HG03521 (cell line): ENCODE measurements at regions not wholly inside any gene's neighbourhood (a gene's known extent, or its start where the extent isn't known, plus 50 kb on each side); places are given as distances from the start of the nearest gene placed in this dataset.
"Not testable (repeated sequence)": the region's sequence is repeated elsewhere in the genome, so short reads cannot be mapped to it uniquely, and the experiment has no call there.

Experiments used
- ATAC-seq: cut with Tn5 transposase; IDR thresholded peaks from one replicate; pipeline ENCODE4 v1.9.1; 2021; ENCODE audit warnings: mild to moderate bottlenecking, moderate library complexity; ENCODE audit not compliant: unreplicated experiment

DNA sequence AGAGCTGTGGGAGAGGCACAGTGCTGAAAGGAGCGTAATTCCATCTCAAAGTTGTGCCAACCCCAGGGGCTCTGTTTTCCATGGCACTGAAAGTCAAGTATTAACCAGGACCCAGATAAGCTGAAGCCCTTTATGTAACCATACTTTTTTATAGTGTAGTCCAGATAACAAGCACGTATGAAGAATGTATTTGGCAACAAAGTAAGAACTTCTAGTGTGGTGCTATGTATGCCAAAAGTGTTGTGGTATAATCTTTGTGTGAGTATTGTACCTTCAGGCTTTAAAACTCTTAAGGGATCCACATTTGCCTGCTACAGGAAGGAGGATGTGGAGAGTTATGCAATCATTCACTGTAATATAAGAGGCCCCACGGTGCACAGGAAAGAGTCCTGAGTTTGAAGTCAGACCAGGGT, 129.4 kb downstream of the IBTK start:
- no peak for ATAC-seq

DNA sequence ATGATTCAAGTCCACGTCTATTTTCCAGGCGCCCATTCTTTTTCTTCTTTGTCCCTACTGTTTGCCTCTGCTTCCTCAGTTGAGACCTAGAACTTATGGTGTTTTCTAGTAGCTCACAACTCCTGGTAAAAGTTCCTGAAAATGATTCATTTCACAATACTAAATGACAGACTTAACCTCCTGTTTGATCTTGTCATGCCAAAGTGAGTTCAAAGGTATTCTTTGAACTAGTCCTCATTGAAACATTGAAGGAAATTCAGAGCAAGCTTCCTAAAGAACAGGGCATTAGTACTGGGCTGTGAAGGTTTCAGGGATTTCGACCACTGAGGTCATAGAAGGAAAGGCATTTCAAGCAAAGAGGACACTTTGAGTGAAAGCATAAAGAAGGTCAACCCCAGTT, 132.8 kb downstream of the IBTK start:
- no peak for ATAC-seq

DNA sequence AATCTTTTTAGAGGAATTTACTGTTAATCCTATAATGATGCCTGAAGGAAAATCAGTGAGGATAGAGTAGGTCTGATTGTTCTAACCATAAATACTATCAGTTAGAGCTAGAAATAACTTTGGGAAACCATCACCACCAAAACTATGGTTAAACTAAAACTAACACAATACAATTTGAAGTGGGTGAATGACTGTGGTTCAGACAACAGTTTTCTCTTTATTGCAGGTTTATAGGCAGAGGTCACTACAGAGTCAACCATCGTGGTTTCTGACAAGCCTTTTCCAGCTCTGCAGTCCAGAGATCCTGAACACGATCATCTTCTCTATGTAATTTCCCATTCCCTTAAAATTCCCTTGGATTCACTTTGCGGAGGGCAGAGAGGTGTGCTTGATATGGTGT, 134.3 kb downstream of the IBTK start:
- no peak for ATAC-seq

DNA sequence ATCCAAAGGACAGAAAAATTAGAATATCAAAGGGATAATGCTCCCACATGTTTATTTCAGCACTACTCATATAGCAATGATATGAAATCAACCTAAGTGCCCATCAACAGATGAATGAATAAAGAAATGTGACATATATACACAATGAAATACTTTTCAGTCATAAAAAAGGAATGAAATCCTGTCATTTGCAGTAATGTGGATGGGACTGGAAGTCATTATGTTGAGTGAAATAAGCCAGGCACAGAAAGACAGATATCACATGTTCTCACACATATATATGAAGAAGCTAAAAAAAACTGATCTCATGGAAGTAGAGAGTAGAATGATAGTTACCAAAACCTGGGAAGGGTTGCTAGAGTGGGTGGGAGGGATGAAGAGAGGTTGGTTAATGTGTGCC, 135.7 kb downstream of the IBTK start:
- ATAC-seq, result no peak

DNA sequence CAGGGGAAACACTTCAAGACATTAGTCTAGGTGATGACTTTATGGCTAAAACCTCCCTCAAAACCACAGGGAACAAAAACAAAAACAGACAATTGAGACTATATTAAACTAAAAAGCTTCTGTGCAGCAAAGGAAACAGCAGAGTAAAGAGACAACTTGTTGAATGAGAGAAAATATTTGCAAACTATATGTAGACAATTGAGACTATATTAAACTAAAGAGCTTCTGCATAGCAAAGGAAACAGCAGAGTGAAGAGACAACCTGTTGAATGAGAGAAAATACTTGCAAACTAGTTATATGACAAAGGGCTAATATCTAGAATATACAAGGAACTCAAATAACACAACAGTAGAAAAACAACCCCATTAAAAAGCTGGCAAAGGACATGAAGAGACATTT, 136.4 kb downstream of the IBTK start:
- ATAC-seq, result no peak

DNA sequence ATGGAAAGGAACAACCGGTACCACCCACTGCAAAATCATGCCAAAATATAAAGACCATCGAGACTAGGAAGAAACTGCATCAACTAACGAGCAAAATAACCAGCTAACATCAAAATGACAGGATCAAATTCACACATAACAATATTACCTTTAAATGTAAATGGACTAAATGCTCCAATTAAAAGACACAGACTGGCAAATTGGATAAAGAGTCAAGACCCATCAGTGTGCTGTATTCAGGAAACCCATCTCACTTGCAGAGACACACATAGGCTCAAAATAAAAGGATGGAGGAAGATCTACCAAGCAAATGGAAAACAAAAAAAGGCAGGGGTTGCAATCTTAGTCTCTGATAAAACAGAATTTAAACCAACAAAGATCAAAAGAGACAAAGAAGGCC, 144.4 kb downstream of the IBTK start:
- ATAC-seq, result not testable (repeated sequence)

DNA sequence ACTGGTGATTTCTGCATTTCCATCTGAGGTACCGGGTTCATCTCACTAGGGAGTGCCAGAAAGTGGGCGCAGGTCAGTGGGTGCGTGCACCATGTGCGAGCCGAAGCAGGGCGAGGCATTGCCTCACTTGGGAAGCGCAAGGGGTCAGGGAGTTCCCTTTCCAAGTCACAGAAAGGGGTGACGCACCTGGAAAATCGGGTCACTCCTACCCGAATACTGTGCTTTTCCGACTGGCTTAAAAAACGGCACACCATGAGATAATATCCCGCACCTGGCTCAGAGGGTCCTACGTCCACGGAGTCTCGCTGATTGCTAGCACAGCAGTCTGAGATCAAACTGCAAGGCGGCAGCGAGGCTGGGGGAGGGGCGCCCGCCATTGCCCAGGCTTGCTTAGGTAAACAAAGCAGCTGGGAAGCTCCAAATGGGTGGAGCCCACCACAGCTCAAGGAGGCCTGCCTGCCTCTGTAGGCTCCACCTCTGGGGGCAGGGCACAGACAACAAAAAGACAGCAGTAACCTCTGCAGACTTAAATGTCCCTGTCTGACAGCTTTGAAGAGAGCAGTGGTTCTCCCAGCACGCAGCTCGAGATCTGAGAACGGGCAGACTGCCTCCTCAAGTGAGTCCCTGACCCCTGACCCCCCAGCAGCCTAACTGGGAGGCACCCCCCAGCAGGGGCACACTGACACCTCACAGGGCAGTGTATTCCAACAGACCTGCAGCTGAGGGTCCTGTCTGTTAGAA, 146.0 kb downstream of the IBTK start:
- ATAC-seq, result not testable (repeated sequence)

DNA sequence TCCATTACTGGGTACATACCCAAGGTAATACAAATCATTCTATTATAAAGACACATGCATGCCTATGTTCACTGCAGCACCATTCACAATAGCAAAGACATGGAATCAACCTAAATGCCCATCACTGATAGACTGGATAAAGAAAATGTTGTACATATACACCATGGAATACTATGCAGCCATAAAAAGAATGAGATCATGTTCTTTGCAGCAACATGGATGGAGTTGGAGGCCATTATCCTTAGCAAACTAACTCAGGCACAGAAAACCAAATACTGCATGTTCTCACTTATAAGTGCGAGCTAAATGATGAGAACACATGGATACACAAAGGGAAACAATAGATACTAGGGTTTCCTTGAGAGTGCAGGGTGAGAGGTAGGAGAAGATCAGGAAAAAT, 146.8 kb downstream of the IBTK start:
- not testable (repeated sequence) for ATAC-seq

DNA sequence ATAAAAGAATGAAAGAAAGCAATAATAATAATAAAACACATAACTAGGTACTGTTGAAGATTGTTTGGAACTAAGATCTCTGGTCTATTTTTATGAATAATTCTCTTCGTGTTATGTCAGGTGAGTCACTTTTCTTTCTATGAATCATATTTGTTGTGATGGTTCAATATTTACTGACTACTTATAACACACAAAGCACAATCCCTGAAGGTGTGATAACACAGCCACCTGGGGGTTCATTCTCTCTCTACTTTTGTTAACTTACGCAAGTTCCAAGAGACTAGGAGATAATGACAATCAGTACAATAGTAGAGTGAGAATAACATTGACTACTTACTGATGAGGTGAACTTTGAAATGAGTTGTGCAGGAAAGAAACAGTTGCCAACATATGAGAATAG, 149.9 kb downstream of the IBTK start:
- no peak for ATAC-seq

DNA sequence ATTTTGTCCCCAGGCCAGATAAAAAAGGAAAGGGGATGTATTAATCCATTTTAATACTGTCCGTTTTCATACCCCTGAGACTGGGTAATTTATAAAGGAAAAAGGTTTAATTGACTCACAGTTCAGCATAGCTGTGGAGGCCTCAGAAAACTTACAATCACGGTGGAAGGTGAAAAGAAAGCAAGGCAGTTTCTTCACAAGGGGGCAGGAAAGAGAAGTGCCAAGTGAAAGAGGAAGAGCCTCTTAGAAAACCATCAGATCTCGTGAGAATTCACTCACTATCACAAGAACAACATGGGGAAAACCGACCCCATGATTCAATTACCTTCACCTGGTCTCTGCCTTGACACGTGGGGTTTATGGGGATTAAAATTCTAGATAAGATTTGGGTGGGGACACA, 152.5 kb downstream of the IBTK start:
- ATAC-seq, result no peak

DNA sequence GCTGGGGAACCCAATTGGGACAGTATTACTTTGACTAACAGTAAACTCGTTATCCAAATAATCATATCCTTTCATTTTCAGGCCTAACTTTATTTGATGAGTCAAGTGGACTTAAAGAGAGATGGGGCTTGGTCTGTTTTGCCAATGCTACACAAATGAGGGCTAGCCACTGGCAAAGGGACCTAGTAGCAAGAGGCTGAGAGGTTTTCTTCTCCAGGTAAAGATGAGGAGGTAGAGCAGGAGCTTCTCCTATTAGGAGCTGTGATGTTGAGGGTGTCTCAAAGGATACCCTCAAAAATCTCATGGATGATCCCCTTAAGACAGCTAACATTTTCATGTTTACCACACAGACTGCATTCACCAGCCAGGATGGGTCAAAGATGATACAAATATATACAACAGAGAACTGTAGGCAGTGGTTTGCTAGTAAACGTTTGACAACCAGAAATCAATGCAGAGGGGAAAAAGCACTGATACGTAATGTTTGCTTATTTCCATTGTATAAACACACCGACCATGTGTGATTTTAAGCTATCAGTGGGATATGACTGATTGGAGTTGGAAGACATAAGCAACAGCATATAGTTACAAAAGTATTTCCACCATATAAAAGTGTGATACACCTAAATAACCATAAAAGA, 153.3 kb downstream of the IBTK start:
- ATAC-seq, result no peak

DNA sequence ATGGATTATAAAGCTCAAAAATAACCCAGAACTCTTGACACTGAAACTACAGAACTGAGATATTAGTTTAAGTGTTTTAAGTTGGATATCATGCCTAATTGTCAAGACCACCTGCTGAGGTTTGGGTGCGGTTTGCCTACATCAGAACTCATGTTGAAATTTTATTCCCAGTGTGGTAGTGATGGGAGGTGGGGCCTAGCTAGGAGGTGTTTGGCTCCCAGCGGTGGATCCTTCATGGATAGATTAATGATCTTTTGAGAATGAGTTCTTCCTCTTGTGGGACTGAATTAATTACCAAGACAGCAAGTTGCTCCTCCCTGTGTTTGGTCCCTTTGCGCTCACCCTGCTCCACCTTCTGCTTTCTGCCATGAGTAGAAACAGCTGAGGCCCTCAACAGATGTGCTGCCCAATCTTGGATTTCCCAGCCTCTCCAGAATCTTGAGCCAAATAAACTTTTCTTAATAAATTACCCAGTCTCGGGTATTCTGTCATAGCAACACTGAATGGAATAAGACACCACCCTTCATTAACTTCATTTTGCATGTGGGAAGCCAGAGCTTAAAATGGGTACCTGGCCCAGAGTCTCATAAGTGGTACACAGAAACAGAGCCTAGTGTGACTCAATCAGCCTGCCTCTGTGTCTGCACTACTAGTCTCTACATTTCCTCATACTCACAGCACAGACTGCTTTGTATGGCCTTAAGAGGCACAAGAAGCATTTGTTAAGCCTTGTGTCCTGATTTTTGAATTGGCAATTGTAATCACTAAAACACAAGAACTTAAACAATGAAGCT, 158.4 kb downstream of the IBTK start:
- ATAC-seq, result no peak

DNA sequence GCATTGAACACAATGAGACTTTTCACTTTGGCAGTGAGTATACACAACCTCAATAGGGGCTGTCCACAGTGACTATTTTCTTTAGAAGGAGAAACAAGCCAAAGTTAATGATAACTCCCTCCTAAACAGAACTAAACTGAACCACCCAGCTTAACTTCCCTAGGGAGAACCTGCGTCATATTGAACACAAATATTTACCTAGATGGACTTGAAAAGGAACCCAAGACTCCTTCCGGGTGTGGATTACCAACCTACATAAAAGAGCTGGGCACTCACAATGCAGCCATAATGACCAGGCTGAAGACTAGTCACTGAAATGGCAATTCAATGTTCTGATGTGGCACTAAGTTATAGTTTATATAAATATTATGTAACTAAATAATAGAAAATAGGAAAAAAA, 160.6 kb downstream of the IBTK start:
- no peak for ATAC-seq

DNA sequence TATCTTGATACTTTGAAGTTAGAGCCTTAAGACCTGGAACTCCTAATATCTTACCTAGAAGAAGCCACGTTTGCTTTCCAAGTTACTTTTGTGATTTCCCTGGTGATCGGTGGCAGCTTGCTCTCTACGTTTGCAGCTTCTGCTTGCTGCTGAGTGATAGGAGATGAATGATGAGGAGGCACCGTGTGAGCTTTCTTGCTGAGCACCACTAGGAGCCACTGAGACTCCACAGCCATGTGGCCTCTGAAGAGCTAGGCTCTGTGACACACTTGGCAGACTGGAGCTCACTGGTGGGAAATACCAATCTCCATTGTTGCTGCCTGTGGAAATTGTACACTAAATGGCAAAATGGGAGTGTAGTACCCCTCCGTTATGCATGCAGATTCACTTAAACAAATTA, 161.8 kb downstream of the IBTK start:
- ATAC-seq, result no peak

DNA sequence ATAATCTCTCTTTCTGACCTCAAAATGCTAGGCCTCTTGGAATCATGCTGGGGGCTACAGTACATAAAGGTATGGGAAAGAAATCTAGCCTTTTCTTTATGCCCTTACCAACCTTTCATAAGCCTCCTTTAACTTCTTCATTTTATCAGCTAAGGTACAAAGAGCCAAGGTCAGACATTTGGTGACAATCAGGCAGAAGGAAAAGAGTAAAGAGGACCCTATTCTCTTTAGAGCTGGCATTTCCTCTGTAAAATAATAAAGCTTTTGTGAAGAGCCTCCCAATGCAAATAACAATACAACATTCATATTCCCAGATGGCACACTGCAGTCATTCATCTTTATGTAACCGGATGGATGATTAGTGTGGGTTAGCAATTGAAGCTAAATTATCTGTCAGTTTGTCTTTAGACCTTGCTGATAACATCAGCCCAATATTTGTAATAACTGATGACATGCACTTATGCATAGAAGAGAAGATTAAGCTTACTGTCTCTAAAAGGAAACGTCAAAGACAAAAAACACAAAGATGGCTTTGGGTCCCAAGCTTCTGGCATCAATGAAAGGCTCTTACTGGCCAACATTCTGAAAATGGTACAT, 163.1 kb downstream of the IBTK start:
- no peak for ATAC-seq

DNA sequence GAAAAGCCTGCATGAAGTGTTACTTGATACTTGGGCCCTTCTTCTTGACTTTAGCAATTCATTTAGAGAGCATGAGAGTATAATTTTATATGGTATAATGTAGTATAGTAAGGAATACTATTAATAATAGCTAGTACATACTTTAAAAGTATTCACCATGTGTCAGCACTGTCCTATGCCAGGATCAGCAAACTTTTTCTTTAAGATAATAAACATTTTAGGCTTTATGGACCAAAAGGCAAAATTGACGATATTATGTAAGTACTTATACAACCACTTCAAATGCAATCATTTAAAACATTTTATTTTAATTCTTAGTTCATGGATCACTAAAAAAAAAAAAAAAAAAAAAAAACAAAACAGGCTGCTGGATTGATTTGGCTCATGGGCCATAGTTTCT, 163.9 kb downstream of the IBTK start:
- ATAC-seq, result no peak

DNA sequence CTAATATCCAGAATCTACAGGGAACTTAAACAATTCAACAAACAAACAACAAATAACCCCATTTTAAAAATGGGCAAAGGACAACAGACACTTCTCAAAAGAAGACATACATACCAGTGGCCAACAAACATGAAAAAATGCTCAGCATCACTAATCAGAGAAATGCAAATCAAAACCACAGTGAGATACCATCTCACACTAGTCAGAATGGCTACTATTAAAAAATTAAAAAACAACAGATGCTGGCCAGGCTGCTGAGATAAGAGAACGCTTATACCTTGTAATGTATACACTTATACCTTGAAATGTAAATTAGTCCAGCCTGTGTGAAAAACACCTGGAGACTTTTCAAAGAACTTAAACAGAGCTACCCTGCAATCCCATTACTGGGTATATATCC, 166.8 kb downstream of the IBTK start:
- ATAC-seq, result no peak

DNA sequence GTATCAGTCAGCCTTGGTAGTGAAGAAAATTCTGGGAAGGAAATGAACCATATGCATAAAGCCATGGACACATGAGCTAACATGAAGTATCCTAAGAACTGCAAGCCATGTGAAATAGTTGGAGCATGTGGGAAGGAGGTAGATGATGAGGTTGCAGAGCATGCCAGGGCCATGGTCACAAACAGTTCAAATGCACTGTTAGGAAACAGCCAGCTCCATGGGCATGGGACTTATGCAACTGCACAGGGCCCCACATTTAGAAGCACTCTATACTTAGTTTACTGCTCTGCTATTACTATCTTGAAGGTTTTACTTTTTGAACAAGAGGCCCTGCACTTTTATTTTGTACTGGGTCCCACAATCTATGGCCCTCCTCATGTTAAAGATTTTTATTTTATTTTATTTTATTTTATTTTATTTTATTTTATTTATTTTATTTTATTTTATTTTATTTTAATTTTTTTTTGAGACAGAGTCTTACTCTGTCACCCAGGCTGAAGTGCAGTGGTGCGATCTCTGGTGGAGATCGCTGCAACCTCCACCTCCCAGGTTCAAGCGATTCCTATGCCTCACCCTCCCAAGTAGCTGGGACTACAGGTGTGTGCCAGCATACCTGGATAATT, 169.1 kb downstream of the IBTK start:
- no peak for ATAC-seq

DNA sequence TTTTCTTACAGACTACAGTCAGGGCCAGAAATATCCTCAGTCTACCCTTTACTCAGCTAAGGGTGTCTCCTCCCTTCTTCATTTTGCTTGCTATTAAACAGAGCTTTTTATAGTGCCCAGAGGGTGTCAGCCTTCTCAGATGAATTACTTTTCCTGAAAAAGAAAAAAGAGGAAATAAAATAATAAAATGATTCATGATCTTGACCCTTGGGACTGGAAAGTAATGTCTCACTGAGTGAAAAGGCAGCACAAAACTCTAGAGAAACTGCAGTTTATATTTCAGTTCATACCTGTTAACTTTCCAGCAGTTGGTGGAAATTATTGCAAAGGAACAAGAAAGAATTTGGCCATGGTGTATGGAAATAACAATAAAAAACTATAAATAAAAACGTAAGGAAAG, 170.6 kb downstream of the IBTK start:
- no peak for ATAC-seq

DNA sequence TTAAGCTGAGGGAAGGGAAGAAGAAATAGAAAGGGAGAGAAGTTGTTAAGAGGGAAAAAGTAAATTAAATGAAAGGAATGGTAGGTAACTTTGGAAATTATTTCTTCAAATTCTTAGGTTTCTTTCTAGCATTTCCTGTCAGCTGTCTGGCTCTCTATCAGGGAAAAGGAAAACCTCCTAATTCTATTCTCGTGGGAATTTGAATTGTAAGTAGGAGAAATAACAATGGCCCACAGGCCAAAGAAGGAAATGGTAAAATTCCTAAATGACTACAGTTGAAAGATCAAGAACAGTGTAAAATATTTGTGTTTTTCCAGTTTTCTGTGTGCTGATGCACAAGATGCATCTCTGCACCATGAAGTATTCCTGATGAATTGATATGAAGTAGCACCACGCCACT, 173.0 kb downstream of the IBTK start:
- no peak for ATAC-seq

DNA sequence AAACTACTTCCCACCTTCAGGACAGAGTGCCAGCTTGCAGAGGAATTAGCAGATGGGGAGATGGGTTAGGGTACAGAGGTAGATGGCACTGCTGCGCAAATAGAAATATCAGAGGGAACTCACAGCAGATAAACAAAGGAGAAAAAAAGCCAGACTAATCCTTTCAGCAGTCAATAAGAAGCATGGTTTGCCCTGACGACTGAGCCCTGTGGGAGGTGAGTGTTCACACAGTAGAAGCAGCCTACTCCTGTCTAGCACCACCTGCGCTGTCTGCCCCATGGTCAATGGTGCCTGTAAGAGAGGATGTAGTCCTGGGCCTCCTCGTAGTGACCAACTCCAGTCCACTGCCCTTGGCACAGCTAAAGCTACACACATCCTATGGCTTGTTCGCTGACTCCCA, 174.1 kb downstream of the IBTK start:
- no peak for ATAC-seq
